ENCODE measurements at regions not wholly inside any gene's neighbourhood (a gene's known extent, or its start where the extent isn't known, plus 50 kb on each side); places are given as distances from the start of the nearest gene placed in this dataset.

- no peak overlapping the region for H4K8ac ChIP-seq (ENCODE audit: low read depth in 2 of 2, low read length in 2 of 2)
- H2BK15ac ChIP-seq (ENCODE audit: low read depth, low read length): no peak overlapping the region
- H3K18ac ChIP-seq (ENCODE audit: low read depth, low read length): no peak overlapping the region
- no peaks in the 10 kb centered on the region for H3K27me3 ChIP-seq (ENCODE audit: control insufficient read depth, insufficient read depth, low read length)
- H3K9ac ChIP-seq (ENCODE audit: low read depth, low read length): no peak overlapping the region
- no peak overlapping the region for H2AK5ac ChIP-seq (ENCODE audit: low read depth, low read length)
- ChIA-PET CTCF (no interaction called here), POLR2A (ENCODE audit: unreplicated experiment) (no interaction called here)
- BruUV-seq (replicated peaks): no TSS peak
- H3K14ac ChIP-seq (replicated peaks; ENCODE audit: low read depth, low read length): no peak overlapping the region
- in situ Hi-C loops (cut with MboI; ENCODE audit: low sequenced_read_pairs): no loop called here
- intact Hi-C loops (cut with micrococcal nuclease): no loop called here
- no peaks in the 10 kb centered on the region for H3K9me3 ChIP-seq (ENCODE audit: control insufficient read depth, insufficient read depth, low read length)
- no peak overlapping the region for H2BK120ac ChIP-seq (ENCODE audit: low read depth, low read length)
- no peak overlapping the region for H2AFZ ChIP-seq (replicated peaks; ENCODE audit: low read length, poor library complexity)
- dilution Hi-C loops (cut with HindIII; ENCODE audit: low sequenced_read_pairs, unreplicated experiment): no loop called here
- H2BK5ac ChIP-seq (ENCODE audit: low read depth, low read length, poor library complexity, severe bottlenecking): no peak overlapping the region
- no peak for TF ChIP-seq RCOR1 (IDR thresholded peaks at IDR 0.05; ENCODE audit: insufficient replicate concordance, low read length)
- TF ChIP-seq CHD1 (IDR thresholded peaks at IDR 0.05; ENCODE audit: low read depth, low read length): no peak
- no peak for TF ChIP-seq FOS (IDR thresholded peaks at IDR 0.05; ENCODE audit: low read depth, low read length)
- TF ChIP-seq RFX5 (IDR thresholded peaks at IDR 0.05; ENCODE audit: low read depth, low read length): no peak
- TF ChIP-seq SMC3 (IDR thresholded peaks at IDR 0.05; ENCODE audit: low read depth, low read length): no peak
- no CpG with 5 or more reads among the region's 4 CpGs for WGBS, 2 experiments (ENCODE audit: extremely low coverage in 2 of 2, insufficient read length in 1 of 2)
- H3K56ac ChIP-seq (ENCODE audit: extremely low read depth, insufficient read depth, low read length): no peak overlapping the region
- no peaks in the 10 kb centered on the region for H3K4me1 ChIP-seq (ENCODE audit: control insufficient read depth, insufficient read depth, low read length)
- no peak overlapping the region for H3K27ac ChIP-seq (ENCODE audit: insufficient read depth, low read length)
- H4K91ac ChIP-seq (ENCODE audit: insufficient read depth, low read depth, low read length): no peak overlapping the region
- no peaks in the 10 kb centered on the region for H3K9me1 ChIP-seq (ENCODE audit: insufficient read depth, low read length)
- no peak overlapping the region for H3K4me2 ChIP-seq (ENCODE audit: low read depth, low read length)
- no peaks in the 10 kb centered on the region for H3K79me1 ChIP-seq (ENCODE audit: low read depth in 1 of 2, low read length in 2 of 2)
- no peak overlapping the region for H4K5ac ChIP-seq (ENCODE audit: low read depth, low read length)
- H4K20me1 ChIP-seq (ENCODE audit: insufficient read depth, low read length): no peaks in the 10 kb centered on the region
- no peaks in the 10 kb centered on the region for H3K36me3 ChIP-seq (ENCODE audit: control insufficient read depth, insufficient read depth, low read length)
- no peak overlapping the region for H2BK20ac ChIP-seq (ENCODE audit: low read depth, low read length)
- ATAC-seq (ENCODE audit: low read depth): no peak
- no peak overlapping the region for H3K4ac ChIP-seq (ENCODE audit: low read depth, low read length)
- H3K23ac ChIP-seq (ENCODE audit: low read depth, low read length): no peak overlapping the region
- no peak overlapping the region for H2AK9ac ChIP-seq (replicated peaks; ENCODE audit: low read depth, low read length, poor library complexity)
- H3K4me3 ChIP-seq (ENCODE audit: insufficient read depth, low read depth, low read length): no peak overlapping the region
- no peak for DNase-seq
These were observed 372.0 kb downstream of the RPS6KC1 start for GRCh38 chr1:213423041-213423440.

Measured in IMR-90 (cell line).